Heart left ventricle (tissue), 13 donors: ENCODE measurements at regions not wholly inside any gene's neighbourhood (a gene's known extent, or its start where the extent isn't known, plus 50 kb on each side); places are given as distances from the start of the nearest gene placed in this dataset.

Experiments
- CTCF ChIP-seq, 12 donors: fragments of 200-600 bp; sonication (generic) in 4 of 12; IDR thresholded peaks; one replicate each; pipeline versions ENCODE4 v1.5.0 to v1.8.0; 2018 to 2022; ENCODE audit warnings: antibody characterized with exemption in 12 of 12, mild to moderate bottlenecking in 5 of 12
- POLR2A ChIP-seq, 2 donors: fragments of 450-650 bp; IDR thresholded peaks; one replicate each; pipeline ENCODE4 v1.6.1; 2017; ENCODE audit warnings: antibody characterized with exemption in 2 of 2, mild to moderate bottlenecking in 2 of 2, moderate library complexity in 2 of 2
- donor health status: ischemic (EF 13 %, LVEDD 7.1; RV severe dilation, severe dysfunction).
- donor health status: DM: no; HTN: yes; CAD: no.
- donor health status: DM: no; HTN: no; CAD: no.
- donor health status: ischemic (EF 25% LVEDD 6.9; RV normal size, moderate dysfunction).
- donor health status: ischemic (EF 25% LVEDD 5.7; RV mildly dilated, moderate dysfunction).
- donor health status: ischemic (EF 35%, LVEDD 5.7; RV mildly dilated, moderate dysfunction).
- donor health status: nonischemic (EF 11% LVEDD 7.7; RV severe dilation, severe dysfunction).
- donor health status: DM: yes; HTN: yes; CAD: no.
- donor health status: PGD.
- donor health status: ischemic (EF 29% LVEDD 5.4; RV normal size, mild dysfunction).
- donor health status: nonischemic (EF 23%, LVEDD 6.1; RV moderate dilation, normal function).

GRCh38 chr7:18420748-18421147 is 74.8 kb upstream of the HDAC9 start:
- TF ChIP-seq CTCF (IDR thresholded peaks at IDR 0.05) (no peak), POLR2A (IDR thresholded peaks at IDR 0.05) (no peak)
